ENCODE measurements at regions not wholly inside any gene's neighbourhood (a gene's known extent, or its start where the extent isn't known, plus 50 kb on each side); places are given as distances from the start of the nearest gene placed in this dataset.

DNA sequence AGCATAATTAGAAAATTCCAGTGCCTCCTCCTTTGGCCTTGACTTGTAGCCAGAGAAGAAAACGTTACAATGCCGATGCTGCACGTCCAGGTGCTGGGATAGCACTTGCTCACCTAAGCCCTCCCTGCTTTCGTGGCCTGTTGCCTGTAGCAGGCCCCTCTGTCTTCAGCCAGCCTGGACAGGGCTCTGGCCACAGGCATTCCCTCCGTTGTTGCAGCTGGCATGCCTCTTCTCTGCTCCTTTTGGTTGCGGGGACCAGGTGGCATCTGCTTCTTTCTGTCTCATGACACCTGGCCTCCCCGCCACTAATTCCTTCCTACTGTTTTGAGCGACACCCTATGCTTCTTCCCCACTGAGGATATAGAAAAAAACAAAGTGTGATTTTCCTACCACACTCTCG, 54.6 kb upstream of the MORC3 start:
- TF ChIP-seq, protein P1, sequence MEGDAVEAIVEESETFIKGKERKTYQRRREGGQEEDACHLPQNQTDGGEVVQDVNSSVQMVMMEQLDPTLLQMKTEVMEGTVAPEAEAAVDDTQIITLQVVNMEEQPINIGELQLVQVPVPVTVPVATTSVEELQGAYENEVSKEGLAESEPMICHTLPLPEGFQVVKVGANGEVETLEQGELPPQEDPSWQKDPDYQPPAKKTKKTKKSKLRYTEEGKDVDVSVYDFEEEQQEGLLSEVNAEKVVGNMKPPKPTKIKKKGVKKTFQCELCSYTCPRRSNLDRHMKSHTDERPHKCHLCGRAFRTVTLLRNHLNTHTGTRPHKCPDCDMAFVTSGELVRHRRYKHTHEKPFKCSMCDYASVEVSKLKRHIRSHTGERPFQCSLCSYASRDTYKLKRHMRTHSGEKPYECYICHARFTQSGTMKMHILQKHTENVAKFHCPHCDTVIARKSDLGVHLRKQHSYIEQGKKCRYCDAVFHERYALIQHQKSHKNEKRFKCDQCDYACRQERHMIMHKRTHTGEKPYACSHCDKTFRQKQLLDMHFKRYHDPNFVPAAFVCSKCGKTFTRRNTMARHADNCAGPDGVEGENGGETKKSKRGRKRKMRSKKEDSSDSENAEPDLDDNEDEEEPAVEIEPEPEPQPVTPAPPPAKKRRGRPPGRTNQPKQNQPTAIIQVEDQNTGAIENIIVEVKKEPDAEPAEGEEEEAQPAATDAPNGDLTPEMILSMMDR (IDR thresholded peaks at IDR 0.05), result no peak
- no peak for TF ChIP-seq EZH2 (IDR thresholded peaks at IDR 0.05; ENCODE audit: borderline replicate concordance, insufficient read depth, low read depth, low read length, poor library complexity, severe bottlenecking)

Measured in B cell (primary cell).